Ectodermal cell (in vitro differentiated cells): ENCODE measurements at regions not wholly inside any gene's neighbourhood (a gene's known extent, or its start where the extent isn't known, plus 50 kb on each side); places are given as distances from the start of the nearest gene placed in this dataset.

ENCODE experiments used
- H3K27ac ChIP-seq: 2 replicates; pipeline ENCODE4 v1.7.0; 2013; ENCODE audit warnings: mild to moderate bottlenecking, low read depth, low read length; ENCODE audit not compliant: insufficient read depth, poor library complexity, severe bottlenecking
- H3K27me3 ChIP-seq: 2 replicates; pipeline ENCODE4 v1.7.0; 2013; ENCODE audit warnings: mild to moderate bottlenecking, low read length; ENCODE audit not compliant: insufficient read depth, control insufficient read depth, poor library complexity, severe bottlenecking
- H3K36me3 ChIP-seq: one replicate; pipeline ENCODE4 v1.7.0; 2013; ENCODE audit warnings: low read length; ENCODE audit not compliant: control insufficient read depth, insufficient read depth
- H3K4me1 ChIP-seq: one replicate; pipeline ENCODE4 v1.7.0; 2013; ENCODE audit warnings: low read length; ENCODE audit not compliant: control insufficient read depth, insufficient read depth
- H3K4me3 ChIP-seq: 2 replicates; pipeline ENCODE4 v1.7.0; 2013; ENCODE audit warnings: low read depth, low read length, control low read depth; ENCODE audit not compliant: insufficient read depth
- H3K9me3 ChIP-seq: 2 replicates; pipeline ENCODE4 v1.7.0; 2013; ENCODE audit warnings: mild to moderate bottlenecking, low read length, moderate library complexity; ENCODE audit not compliant: control insufficient read depth
- WGBS, 2 experiments: methylation state at CpG; one replicate each; pipeline ENCODE4 v1.1.7; 2013; ENCODE audit warnings: missing lambda C conversion rate in 2 of 2; 5-methylcytosine and 5-hydroxymethylcytosine counted together

DNA sequence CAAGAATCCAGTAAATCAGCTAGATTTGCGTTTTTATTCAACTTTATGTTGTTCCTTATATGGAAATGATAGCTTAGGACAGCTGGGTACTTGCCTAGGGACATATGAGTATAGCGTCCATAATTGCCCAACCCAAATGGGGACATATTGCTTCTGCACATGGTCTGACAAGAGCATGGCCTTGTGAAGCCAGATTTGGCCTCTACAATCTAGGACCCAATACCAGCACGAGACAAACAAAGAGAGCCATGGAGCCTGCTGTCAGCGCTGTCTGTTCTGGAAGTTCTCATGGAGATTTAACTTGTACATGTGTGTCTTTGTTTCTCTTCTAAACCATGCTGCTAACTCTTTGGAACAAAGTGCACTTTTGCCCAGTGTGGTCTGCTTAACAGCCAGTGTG, 240.0 kb upstream of the CAMK1G start:
- no peak overlapping the region for H3K27ac ChIP-seq
- H3K4me1 ChIP-seq: no peaks in the 10 kb centered on the region
- H3K27me3 ChIP-seq: no peaks in the 10 kb centered on the region
- no peaks in the 10 kb centered on the region for H3K36me3 ChIP-seq
- H3K4me3 ChIP-seq: no peak overlapping the region
- 94 to 97% methylated on average over 4 of the region's 4 CpGs for WGBS, 2 experiments
- H3K9me3 ChIP-seq: no peaks in the 10 kb centered on the region

DNA sequence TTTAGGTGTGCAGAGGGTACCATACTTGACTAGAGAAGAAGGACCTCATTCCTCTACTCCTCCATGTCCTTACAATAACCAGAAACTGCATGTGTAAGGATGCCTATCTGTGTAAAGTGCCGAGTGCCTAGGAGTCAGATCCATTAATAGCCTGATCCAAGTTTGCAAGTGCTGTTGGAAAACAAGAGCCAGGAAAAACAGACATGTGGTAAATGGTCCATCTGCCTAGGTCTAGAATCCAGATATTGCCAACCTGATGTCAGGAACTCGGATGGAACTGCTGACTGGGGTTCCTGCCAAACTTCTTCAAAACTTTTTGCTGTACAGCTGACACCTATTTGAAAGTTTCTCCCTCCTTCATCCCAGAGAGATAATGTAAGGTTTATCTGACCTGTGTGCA, 239.4 kb upstream of the CAMK1G start:
- WGBS, 2 experiments: 92 to 97% methylated on average over 2 of the region's 2 CpGs
- H3K36me3 ChIP-seq: no peaks in the 10 kb centered on the region
- H3K4me3 ChIP-seq: no peak overlapping the region
- no peaks in the 10 kb centered on the region for H3K27me3 ChIP-seq
- peaks cover 2% of the 10 kb centered on the region for H3K4me1 ChIP-seq
- no peak overlapping the region for H3K27ac ChIP-seq
- H3K9me3 ChIP-seq: no peaks in the 10 kb centered on the region

DNA sequence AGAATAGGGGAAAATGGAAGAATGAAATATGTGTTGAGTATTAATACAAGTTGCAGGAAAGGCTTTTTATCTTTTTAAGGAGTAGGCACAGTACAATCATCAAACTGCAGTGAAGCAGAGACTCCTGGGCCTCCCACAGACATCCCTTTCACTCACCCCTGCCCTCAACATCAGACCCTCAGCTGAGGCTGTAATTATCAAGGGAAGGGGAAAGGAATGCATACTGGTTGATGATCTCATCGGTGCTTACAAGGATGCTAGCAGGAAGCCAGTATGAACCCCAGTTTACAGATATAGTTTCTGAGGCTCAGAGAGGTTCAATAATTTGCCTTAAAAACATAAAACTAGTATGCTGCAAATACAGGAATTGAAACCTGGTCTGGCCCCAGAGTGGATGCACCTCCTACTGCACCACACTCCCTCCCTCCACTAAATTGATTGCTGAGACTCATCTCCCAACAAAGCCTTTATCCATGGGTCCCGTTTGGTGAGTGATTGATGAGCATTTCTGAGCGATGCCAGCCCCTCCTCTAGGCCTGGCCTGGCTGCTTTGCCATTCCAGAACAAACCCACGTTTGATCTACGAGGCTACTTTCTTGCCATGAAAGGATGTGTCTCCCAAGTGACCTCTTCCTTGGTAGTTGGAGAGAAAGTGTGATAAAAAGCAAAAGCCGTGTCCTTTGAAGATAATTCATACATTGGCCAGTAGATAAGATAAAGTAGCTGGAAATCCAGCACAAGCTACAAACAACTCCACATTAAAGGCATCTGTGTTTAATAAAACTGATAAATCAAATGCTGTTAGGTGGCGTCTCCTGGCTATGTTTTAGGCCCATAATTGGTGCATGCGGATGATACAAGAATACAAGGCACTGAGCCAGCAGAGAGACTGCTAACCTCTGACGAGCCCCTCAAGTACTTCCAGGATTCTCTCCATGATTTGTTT, 233.9 kb upstream of the CAMK1G start:
- H3K4me1 ChIP-seq: peaks cover 10% of the 10 kb centered on the region
- H3K9me3 ChIP-seq: no peaks in the 10 kb centered on the region
- H3K36me3 ChIP-seq: no peaks in the 10 kb centered on the region
- H3K4me3 ChIP-seq: no peak overlapping the region
- WGBS, 2 experiments: 75 to 79% methylated on average over 8 to 9 of the region's 9 CpGs
- no peaks in the 10 kb centered on the region for H3K27me3 ChIP-seq
- no peak overlapping the region for H3K27ac ChIP-seq

GRCh38 chr1:209353053-209353452, 230.5 kb upstream of the CAMK1G start:
- 90 to 93% methylated on average over 3 of the region's 3 CpGs for WGBS, 2 experiments
- Histone ChIP-seq H3K27me3 (no peaks in the 10 kb centered on the region), H3K4me1 (peaks cover 12% of the 10 kb centered on the region), H3K27ac (no peak overlapping the region), H3K36me3 (no peaks in the 10 kb centered on the region), H3K9me3 (no peaks in the 10 kb centered on the region), H3K4me3 (no peak overlapping the region)

- Histone ChIP-seq H3K4me1 (peaks cover 9% of the 10 kb centered on the region), H3K27ac (no peak overlapping the region), H3K4me3 (no peak overlapping the region), H3K36me3 (no peaks in the 10 kb centered on the region), H3K27me3 (no peaks in the 10 kb centered on the region), H3K9me3 (no peaks in the 10 kb centered on the region)
- WGBS, 2 experiments: 62% methylated on average over 20 of the region's 20 CpGs
Observed at GRCh38 chr1:209354111-209354839, 229.2 kb upstream of the CAMK1G start.

DNA sequence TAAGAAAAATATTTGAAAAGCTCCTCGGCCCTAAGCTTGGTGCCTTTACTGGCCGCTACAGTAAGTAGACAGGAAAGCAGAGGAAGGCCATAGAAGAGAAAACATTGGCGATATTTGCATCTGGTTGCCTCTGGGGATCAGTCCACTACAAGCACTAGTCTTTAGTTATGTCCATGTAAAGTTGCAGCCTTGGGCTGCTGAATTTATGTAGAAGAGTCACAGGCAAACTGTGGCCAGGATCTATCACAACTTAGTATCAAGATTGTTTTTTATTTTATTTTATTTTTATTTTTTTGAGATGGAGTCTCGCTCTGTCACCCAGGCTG, 228.7 kb upstream of the CAMK1G start:
- Histone ChIP-seq H3K9me3 (no peaks in the 10 kb centered on the region), H3K4me3 (no peak overlapping the region), H3K27ac (no peak overlapping the region), H3K36me3 (no peaks in the 10 kb centered on the region), H3K27me3 (no peaks in the 10 kb centered on the region), H3K4me1 (peaks cover 4% of the 10 kb centered on the region)
- WGBS, 2 experiments: 82 to 88% methylated on average over 4 of the region's 4 CpGs

GRCh38 chr1:209355415-209355814, 228.1 kb upstream of the CAMK1G start:
- no peak overlapping the region for H3K27ac ChIP-seq
- peaks cover 4% of the 10 kb centered on the region for H3K4me1 ChIP-seq
- WGBS, 2 experiments: 81 to 82% methylated on average over 4 of the region's 4 CpGs
- no peaks in the 10 kb centered on the region for H3K36me3 ChIP-seq
- H3K9me3 ChIP-seq: no peaks in the 10 kb centered on the region
- H3K27me3 ChIP-seq: no peaks in the 10 kb centered on the region
- no peak overlapping the region for H3K4me3 ChIP-seq

- Histone ChIP-seq H3K27ac (no peak overlapping the region), H3K4me3 (no peak overlapping the region), H3K36me3 (no peaks in the 10 kb centered on the region), H3K27me3 (no peaks in the 10 kb centered on the region), H3K4me1 (peaks cover 4% of the 10 kb centered on the region), H3K9me3 (no peaks in the 10 kb centered on the region)
- 76 to 77% methylated on average over 6 of the region's 6 CpGs for WGBS, 2 experiments
Observed at GRCh38 chr1:209356976-209357377, 226.5 kb upstream of the CAMK1G start.

GRCh38 chr1:209363112-209363511, 220.4 kb upstream of the CAMK1G start:
- H3K27me3 ChIP-seq: no peaks in the 10 kb centered on the region
- H3K36me3 ChIP-seq: no peaks in the 10 kb centered on the region
- no peak overlapping the region for H3K27ac ChIP-seq
- no peaks in the 10 kb centered on the region for H3K4me1 ChIP-seq
- no peaks in the 10 kb centered on the region for H3K9me3 ChIP-seq
- H3K4me3 ChIP-seq: no peak overlapping the region
- 59 to 61% methylated on average over 4 of the region's 4 CpGs for WGBS, 2 experiments

DNA sequence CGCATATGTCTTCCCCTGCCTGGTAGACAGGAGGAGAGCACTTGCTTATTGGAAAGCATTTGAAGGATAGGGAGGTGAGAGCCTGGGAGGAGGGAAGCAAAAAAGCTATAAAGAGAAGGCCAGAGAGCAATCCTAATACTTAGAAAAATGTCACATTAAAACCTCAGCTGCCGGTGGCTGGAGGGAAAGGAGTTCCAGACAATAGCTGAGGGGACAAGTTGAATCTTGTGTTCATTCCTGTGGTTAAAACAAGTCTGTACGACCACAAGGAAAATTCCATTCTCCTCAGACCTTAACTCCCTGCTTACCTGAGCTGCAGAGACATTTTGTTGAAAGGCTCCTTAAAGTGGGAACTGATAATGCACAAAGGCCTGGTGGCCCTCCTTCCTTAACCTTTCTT, 218.8 kb upstream of the CAMK1G start:
- 86 to 94% methylated on average over 3 of the region's 3 CpGs for WGBS, 2 experiments
- Histone ChIP-seq H3K27me3 (no peaks in the 10 kb centered on the region), H3K4me3 (no peak overlapping the region), H3K9me3 (no peaks in the 10 kb centered on the region), H3K4me1 (no peaks in the 10 kb centered on the region), H3K27ac (no peak overlapping the region), H3K36me3 (no peaks in the 10 kb centered on the region)
